ENCODE measurements at regions not wholly inside any gene's neighbourhood (a gene's known extent, or its start where the extent isn't known, plus 50 kb on each side); places are given as distances from the start of the nearest gene placed in this dataset.

DNA sequence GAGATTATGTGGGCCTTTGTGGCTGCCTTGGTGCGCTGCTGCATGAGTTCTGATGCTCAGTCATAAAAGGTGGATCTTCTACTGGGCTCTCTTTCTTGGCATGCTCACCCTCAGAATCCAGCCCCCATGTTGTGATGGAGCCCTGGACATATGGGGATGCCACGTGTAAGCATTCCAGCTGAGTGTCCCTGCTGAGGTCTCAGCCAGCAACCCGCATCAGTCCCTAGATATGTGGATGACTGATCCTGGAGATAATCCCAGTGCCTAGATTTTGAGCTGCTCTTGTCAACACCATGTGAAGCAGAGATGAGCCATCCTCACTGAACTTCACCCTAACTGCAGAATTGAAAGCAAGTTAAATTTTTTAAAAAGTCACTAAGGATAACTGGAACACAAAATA is 390.1 kb downstream of the DMRT2 start:
- peaks cover 5% of the 10 kb centered on the region for H3K27me3 Mint-ChIP-seq

DNA sequence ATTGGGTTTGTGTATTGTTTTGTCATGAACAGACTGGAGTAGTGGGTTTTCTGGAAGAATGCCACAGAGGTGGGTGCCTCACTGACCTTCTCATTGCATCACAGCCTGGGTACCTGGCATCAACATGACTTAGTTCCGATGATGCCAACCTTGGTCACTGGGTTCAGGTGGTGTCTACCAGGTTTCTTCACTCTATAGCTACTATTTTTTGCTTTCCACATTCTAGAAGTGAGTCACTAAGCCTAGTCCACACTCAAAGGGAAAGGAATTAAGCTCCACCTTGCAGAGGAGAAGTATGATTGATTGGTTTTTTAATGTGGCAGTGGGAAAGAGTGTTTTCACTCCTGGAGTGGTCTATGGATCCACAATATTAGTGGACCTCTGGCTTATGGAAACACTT is 391.9 kb downstream of the DMRT2 start:
- peaks cover 5% of the 10 kb centered on the region for H3K27me3 Mint-ChIP-seq
- no peak for DNase-seq
- no peak overlapping the region for H3K27ac Mint-ChIP-seq
- CTCF ChIA-PET = no interaction called here
- POLR2A ChIA-PET = no interaction called here
- no peaks in the 10 kb centered on the region for H3K4me1 Mint-ChIP-seq
- H3K36me3 Mint-ChIP-seq (ENCODE audit: low read depth) = no peaks in the 10 kb centered on the region
- no peaks in the 10 kb centered on the region for H3K9me3 Mint-ChIP-seq
- no peak overlapping the region for H3K4me3 Mint-ChIP-seq

More for the DNA sequence above, 390.1 kb downstream of the DMRT2 start:
- no peaks in the 10 kb centered on the region for H3K36me3 Mint-ChIP-seq (ENCODE audit: low read depth)
- H3K9me3 Mint-ChIP-seq = no peaks in the 10 kb centered on the region
- H3K4me1 Mint-ChIP-seq = no peaks in the 10 kb centered on the region
- ChIA-PET CTCF (no interaction called here), POLR2A (no interaction called here)
- no peak for DNase-seq
- H3K4me3 Mint-ChIP-seq = no peak overlapping the region
- no peak overlapping the region for H3K27ac Mint-ChIP-seq

DNA sequence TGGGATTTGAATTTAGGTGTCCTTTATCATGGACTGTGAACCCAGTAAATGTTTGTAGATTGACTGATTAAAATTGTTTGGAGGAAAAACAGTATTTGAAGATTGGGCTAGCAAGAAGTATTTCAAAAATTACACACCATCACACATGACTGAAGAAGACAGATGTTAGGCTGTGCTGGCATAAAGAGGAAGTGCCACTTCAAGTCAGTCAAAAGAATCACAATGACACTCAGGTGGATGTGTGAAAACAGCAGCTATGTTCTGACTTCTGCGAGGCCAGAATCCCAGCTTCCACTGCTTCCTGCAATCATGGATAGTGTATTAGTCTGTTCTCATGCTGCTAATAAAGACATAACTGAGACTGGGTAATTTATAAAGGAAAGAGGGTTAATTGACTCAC is 393.3 kb downstream of the DMRT2 start:
- H3K27ac Mint-ChIP-seq = no peak overlapping the region
- no peaks in the 10 kb centered on the region for H3K9me3 Mint-ChIP-seq
- DNase-seq = no peak
- peaks cover 5% of the 10 kb centered on the region for H3K27me3 Mint-ChIP-seq
- no peak overlapping the region for H3K4me3 Mint-ChIP-seq
- no peaks in the 10 kb centered on the region for H3K4me1 Mint-ChIP-seq
- ChIA-PET CTCF (no interaction called here), POLR2A (no interaction called here)
- H3K36me3 Mint-ChIP-seq (ENCODE audit: low read depth) = no peaks in the 10 kb centered on the region

DNA sequence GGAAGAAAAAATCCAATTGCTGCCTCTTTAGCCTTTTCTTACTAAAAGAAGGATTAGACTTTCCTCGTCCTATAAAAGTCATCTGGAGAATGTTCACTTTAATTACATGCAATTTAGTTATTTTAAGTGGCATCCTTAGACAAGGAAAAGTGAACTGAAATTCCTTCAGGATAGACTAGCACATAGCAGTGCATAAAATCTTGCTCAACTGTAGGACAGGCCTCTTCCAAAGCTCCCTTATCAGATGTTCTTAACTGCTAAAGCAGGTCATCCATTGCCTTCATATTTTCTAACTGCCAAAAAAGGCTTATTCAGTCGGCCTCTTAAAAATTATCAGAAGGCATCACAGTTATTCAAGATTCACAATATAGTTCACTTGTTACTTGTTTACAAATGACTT is 396.5 kb downstream of the DMRT2 start:
- Mint-ChIP-seq H3K36me3 (ENCODE audit: low read depth) (no peaks in the 10 kb centered on the region), H3K4me1 (no peaks in the 10 kb centered on the region), H3K27me3 (no peaks in the 10 kb centered on the region), H3K9me3 (no peaks in the 10 kb centered on the region), H3K4me3 (no peak overlapping the region), H3K27ac (no peak overlapping the region)
- ChIA-PET CTCF (no interaction called here), POLR2A (no interaction called here)
- no peak for DNase-seq

DNA sequence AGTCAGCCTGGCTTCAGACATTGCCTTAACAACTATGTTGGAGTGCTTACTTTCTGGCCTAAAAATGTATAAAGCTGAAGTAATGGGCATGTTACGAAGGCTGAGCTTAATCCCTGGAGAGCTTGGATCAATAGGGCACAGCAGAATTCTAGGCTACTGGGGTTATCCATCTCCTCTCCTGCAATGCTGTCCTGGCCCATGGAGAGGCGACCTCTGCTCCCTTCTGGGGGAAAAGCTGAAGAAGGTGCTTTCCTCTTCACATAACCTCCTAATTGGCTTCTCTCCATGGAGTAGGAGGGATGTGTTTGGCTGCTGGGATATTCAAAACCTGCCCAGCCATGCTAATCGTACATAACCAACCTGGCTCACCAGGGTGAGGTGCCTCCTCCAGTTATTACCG is 403.5 kb downstream of the DMRT2 start:
- H3K27me3 Mint-ChIP-seq = peaks cover 4% of the 10 kb centered on the region
- H3K27ac Mint-ChIP-seq = no peak overlapping the region
- H3K4me1 Mint-ChIP-seq = no peaks in the 10 kb centered on the region
- no peaks in the 10 kb centered on the region for H3K36me3 Mint-ChIP-seq (ENCODE audit: low read depth)
- ChIA-PET CTCF (no interaction called here), POLR2A (no interaction called here)
- no peaks in the 10 kb centered on the region for H3K9me3 Mint-ChIP-seq
- DNase-seq = no peak
- H3K4me3 Mint-ChIP-seq = no peak overlapping the region

DNA sequence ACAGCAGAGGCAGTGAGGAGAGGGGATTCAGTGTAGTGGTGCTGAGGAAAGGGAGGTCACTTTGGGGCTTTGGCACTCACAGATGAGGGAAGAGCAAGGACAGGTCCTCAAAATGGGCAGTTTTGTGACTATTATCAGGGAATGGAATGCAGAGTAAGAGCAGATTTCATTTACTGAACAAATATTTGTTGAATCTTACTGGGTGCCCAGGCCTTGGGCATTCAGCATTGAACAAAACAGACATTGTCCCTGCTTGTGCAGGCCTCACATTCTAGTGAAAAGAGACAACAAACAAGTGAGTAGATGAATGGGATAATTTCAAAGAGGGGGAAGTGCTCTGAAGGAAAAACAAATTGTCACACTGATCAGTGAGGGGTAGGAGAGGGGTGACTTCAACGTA is 404.1 kb downstream of the DMRT2 start:
- no peak overlapping the region for H3K4me3 Mint-ChIP-seq
- peaks cover 4% of the 10 kb centered on the region for H3K27me3 Mint-ChIP-seq
- H3K9me3 Mint-ChIP-seq = no peaks in the 10 kb centered on the region
- CTCF ChIA-PET = no interaction called here
- H3K36me3 Mint-ChIP-seq (ENCODE audit: low read depth) = no peaks in the 10 kb centered on the region
- no peak overlapping the region for H3K27ac Mint-ChIP-seq
- POLR2A ChIA-PET = no interaction called here
- no peak for DNase-seq
- no peaks in the 10 kb centered on the region for H3K4me1 Mint-ChIP-seq

DNA sequence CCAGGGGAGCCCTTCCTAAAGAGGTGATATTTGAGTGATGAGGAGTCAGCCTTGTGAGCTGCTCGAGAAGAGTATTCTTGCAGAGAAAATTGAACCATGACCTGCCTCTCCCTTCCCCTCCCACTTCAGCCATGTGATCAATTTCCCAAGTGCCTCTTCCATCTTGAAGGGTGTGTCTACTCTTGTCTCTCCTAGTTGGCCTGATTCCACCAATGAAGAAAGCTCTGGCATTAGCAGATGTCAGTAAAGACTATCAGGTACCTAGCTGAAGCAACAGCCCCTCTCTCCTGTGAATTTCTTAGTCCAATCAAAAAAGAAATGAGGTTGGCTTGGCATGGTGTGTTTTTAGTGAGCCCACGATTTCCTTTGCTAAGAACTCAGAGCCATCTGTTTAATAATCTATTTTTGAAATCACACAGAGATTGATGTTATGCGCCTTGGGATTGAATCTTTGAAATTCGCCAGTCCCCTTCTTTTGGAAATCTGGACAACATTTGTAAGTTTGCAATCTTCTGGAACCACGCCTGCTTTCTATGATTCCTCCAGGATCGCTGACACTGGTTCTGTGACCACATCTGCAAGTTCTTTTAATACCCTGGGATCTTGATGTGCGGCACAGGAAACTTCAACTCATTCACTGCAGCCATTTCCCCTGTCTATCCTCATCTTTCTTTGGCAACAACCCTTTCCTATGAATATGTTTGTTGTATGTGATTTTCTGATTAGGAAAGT is 404.6 kb downstream of the DMRT2 start:
- H3K36me3 Mint-ChIP-seq (ENCODE audit: low read depth) = no peaks in the 10 kb centered on the region
- no peak overlapping the region for H3K27ac Mint-ChIP-seq
- H3K4me3 Mint-ChIP-seq = no peak overlapping the region
- ChIA-PET POLR2A (no interaction called here), CTCF (no interaction called here)
- no peaks in the 10 kb centered on the region for H3K9me3 Mint-ChIP-seq
- H3K27me3 Mint-ChIP-seq = peaks cover 4% of the 10 kb centered on the region
- no peak for DNase-seq
- no peaks in the 10 kb centered on the region for H3K4me1 Mint-ChIP-seq

DNA sequence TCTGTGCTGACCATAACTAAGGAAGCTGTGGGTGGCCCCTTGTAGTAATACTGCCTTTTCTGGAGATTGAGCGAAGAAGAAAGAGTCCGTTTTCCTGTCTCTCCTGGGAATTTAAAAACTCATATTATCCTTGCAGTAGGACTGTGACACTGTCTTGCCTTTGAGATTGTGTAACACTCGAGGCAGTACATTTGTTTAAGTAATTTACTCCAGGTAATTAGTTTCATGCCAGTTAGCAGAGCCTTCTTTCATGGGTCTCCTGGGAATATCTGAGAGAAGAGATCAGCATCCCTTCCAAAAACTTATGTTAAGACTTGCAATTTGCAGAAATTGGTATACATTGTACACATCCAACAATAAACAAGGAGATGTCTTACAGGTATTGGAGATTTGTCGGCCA is 405.6 kb downstream of the DMRT2 start:
- H3K4me3 Mint-ChIP-seq = no peak overlapping the region

DNA sequence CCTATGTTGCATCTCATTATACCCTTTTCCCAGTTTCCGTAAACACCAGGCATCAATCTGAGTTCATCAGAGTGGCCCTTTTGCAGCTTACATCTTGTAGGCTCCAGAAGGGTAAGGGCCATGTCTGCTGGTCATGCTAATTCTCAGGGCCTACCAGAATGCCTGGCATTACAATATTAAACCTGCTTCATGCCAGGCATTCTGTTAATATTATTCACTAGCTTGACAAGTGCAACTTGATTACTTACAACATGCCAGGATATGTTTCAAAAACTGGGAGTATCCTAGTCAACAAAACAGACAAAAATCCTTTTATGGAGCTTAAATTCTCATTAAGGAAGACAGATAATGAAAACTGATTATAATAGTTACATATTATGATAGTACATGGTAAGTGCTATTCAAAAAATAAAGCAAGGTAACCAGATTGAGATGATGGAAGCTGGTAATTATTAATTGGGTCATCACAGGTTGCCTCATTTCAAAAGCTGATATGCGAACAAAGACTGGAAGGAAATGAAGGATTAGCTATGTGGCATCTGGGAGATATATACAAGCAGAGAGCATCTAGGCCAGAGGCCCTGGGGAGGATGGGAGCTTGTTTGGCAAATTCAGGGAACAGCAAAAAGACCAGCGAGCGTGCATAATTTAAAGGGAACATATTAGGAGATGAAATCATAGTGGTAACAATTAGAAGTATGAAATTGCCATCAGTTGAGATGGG is 406.3 kb downstream of the DMRT2 start:
- no peaks in the 10 kb centered on the region for H3K4me1 Mint-ChIP-seq
- H3K27ac Mint-ChIP-seq = no peak overlapping the region
- H3K27me3 Mint-ChIP-seq = peaks cover 4% of the 10 kb centered on the region
- H3K4me3 Mint-ChIP-seq = no peak overlapping the region
- ChIA-PET CTCF (no interaction called here), POLR2A (no interaction called here)
- no peaks in the 10 kb centered on the region for H3K9me3 Mint-ChIP-seq
- no peak for DNase-seq
- no peaks in the 10 kb centered on the region for H3K36me3 Mint-ChIP-seq (ENCODE audit: low read depth)

More for the DNA sequence above, 405.6 kb downstream of the DMRT2 start:
- H3K4me1 Mint-ChIP-seq = no peaks in the 10 kb centered on the region
- H3K27ac Mint-ChIP-seq = no peak overlapping the region
- H3K27me3 Mint-ChIP-seq = peaks cover 4% of the 10 kb centered on the region
- no peaks in the 10 kb centered on the region for H3K36me3 Mint-ChIP-seq (ENCODE audit: low read depth)
- no peak for DNase-seq
- ChIA-PET POLR2A (no interaction called here), CTCF (no interaction called here)
- no peaks in the 10 kb centered on the region for H3K9me3 Mint-ChIP-seq

DNA sequence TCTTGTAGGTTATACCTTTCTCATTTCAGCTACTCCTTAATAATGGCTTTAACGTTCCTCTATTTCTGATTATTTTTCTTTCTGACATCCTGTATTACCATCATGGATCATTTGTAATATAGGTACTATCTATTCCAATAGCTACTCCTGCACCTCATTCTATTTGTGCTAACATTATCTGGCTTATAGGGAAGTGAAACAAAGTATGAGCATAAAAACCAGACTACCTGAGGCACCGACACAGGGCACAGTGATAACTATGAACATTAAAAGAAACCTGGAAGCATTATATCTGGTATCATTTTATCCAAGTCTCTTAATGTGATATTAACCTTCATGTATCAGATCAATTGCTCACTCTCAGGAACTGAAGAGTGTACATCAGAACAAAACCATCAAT is 407.3 kb downstream of the DMRT2 start:
- DNase-seq = no peak
- H3K27ac Mint-ChIP-seq = no peak overlapping the region
- peaks cover 4% of the 10 kb centered on the region for H3K27me3 Mint-ChIP-seq
- no peaks in the 10 kb centered on the region for H3K36me3 Mint-ChIP-seq (ENCODE audit: low read depth)
- CTCF ChIA-PET = no interaction called here
- POLR2A ChIA-PET = no interaction called here
- H3K4me1 Mint-ChIP-seq = no peaks in the 10 kb centered on the region
- H3K9me3 Mint-ChIP-seq = no peaks in the 10 kb centered on the region
- no peak overlapping the region for H3K4me3 Mint-ChIP-seq

DNA sequence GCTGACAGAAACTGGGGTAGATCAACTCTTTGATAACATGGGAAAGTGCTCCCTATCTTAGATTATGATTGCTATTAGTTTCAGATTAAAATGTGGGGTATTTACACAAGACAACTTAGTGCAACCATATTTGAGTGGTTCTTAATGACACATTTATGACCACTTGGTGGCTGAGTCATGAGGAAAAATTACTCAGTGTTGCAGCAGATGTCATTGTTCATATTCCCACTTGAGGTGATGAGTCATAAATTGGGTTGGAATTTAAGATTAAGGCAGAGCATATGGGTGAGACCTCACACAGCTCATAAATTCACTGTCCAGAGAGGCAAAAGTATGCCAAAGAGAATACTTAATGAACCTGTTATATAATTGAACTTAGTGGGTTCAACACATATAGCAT is 408.3 kb downstream of the DMRT2 start:
- Mint-ChIP-seq H3K36me3 (ENCODE audit: low read depth) (no peaks in the 10 kb centered on the region), H3K27me3 (peaks cover 4% of the 10 kb centered on the region), H3K4me3 (no peak overlapping the region), H3K9me3 (no peaks in the 10 kb centered on the region), H3K4me1 (no peaks in the 10 kb centered on the region), H3K27ac (no peak overlapping the region)
- DNase-seq = no peak
- ChIA-PET CTCF (no interaction called here), POLR2A (no interaction called here)

DNA sequence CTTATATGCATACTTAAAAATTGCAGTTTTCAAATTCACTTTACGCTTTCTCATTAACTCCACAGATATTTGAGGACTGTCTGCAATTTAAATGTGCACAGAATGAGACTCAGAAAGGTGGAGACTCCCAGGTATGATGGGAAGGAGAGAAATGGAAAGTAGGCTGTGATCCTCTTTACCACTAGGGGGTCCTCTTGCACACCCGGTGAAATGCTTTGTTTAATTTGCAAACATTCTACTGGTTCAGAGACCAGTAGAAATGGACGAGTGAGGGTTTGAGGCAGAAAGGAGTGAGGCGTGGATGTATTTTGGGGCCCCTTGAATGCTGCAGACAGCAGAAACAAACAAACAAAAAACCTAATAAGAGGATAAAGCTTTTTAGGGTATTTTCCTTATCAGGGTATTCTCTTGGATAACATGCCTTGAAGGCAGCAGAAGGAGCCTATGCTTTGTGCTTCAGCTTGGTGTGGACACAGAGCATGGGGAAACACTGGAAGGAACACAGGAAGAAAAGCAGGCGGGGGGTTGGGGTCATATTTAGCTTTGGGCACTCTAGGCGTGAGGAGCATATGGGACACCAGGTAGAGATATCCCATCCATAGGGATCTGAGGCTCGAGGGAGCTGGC is 410.1 kb downstream of the DMRT2 start:
- Mint-ChIP-seq H3K9me3 (no peaks in the 10 kb centered on the region), H3K4me3 (no peak overlapping the region), H3K36me3 (ENCODE audit: low read depth) (no peaks in the 10 kb centered on the region), H3K4me1 (no peaks in the 10 kb centered on the region), H3K27ac (no peak overlapping the region), H3K27me3 (peaks cover 4% of the 10 kb centered on the region)
- CTCF ChIA-PET = no interaction called here
- POLR2A ChIA-PET = no interaction called here
- no peak for DNase-seq

DNA sequence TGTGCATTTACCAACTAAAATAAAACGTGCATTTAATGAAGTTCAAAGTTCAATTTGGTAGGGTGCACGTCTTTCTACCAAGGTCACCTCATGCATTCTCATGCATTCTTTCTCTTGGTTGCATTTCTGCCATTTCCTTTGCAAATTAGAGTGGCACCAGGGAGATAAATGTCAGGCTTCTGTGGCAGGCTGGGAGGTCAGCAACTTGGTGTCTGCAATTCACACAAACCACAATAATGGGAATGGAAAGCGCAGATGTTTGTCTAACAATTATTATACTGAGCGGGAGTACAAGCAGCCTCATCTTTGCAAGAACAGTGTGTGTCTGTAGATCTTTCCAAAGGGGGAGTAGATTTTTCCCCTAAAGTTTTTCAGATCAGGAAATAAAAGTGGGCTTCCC is 411.7 kb downstream of the DMRT2 start:
- Mint-ChIP-seq H3K27me3 (peaks cover 4% of the 10 kb centered on the region), H3K4me1 (no peaks in the 10 kb centered on the region), H3K36me3 (ENCODE audit: low read depth) (no peaks in the 10 kb centered on the region), H3K9me3 (no peaks in the 10 kb centered on the region), H3K27ac (no peak overlapping the region), H3K4me3 (no peak overlapping the region)
- ChIA-PET CTCF (interaction anchor here (0.7 kb wide), 1 partner anchor 87 kb away, joined by 3 read pairs; no protein-coding TSS in a partner anchor), POLR2A (no interaction called here)
- DNase-seq = no peak
